ENCODE measurements at regions not wholly inside any gene's neighbourhood (a gene's known extent, or its start where the extent isn't known, plus 50 kb on each side); places are given as distances from the start of the nearest gene placed in this dataset.
"Not testable (repeated sequence)": the region's sequence is repeated elsewhere in the genome, so short reads cannot be mapped to it uniquely, and the experiment has no call there.

DNA sequence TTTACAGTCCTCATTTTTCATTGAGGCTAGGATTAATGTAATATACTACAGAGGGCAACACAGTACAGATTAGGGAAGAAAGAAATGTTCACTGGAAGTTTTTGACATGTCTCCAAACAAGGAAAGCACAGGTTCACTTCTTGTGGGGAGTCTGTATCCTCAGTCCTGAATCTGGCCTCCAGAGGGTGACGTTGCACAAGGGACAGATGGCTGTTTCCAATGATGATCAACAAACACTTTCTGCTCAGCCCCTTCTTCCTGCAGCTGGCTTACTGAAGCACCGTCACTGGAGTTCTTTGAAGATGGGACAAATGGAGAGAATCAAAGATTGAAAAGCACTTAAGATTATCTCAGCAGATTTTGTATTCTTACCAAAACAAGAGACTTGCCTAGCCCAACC, 123.3 kb upstream of the OR4E1 start:
- no peak for DNase-seq
- H3K4me1 ChIP-seq, result no peaks in the 10 kb centered on the region
- no peaks in the 10 kb centered on the region for H3K9me3 ChIP-seq
- intact Hi-C loops (cut with DNase I; ENCODE audit: low total_unique reads), result no loop called here
- no peak overlapping the region for H3K27ac ChIP-seq
- no peaks in the 10 kb centered on the region for H3K36me3 ChIP-seq
- H3K27me3 ChIP-seq, result no peaks in the 10 kb centered on the region
- no peak overlapping the region for H3K4me3 ChIP-seq
- TF ChIP-seq, protein P1, sequence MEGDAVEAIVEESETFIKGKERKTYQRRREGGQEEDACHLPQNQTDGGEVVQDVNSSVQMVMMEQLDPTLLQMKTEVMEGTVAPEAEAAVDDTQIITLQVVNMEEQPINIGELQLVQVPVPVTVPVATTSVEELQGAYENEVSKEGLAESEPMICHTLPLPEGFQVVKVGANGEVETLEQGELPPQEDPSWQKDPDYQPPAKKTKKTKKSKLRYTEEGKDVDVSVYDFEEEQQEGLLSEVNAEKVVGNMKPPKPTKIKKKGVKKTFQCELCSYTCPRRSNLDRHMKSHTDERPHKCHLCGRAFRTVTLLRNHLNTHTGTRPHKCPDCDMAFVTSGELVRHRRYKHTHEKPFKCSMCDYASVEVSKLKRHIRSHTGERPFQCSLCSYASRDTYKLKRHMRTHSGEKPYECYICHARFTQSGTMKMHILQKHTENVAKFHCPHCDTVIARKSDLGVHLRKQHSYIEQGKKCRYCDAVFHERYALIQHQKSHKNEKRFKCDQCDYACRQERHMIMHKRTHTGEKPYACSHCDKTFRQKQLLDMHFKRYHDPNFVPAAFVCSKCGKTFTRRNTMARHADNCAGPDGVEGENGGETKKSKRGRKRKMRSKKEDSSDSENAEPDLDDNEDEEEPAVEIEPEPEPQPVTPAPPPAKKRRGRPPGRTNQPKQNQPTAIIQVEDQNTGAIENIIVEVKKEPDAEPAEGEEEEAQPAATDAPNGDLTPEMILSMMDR (IDR thresholded peaks at IDR 0.05), result no peak

GRCh38 chr14:21795456-21795855, 121.8 kb upstream of the OR4E1 start:
- no peaks in the 10 kb centered on the region for H3K4me1 ChIP-seq
- H3K27me3 ChIP-seq, result no peaks in the 10 kb centered on the region
- intact Hi-C loops (cut with DNase I; ENCODE audit: low total_unique reads), result no loop called here
- TF ChIP-seq, protein P1 (IDR thresholded peaks at IDR 0.05), result no peak
- H3K4me3 ChIP-seq, result no peak overlapping the region
- no peak for DNase-seq
- no peak overlapping the region for H3K27ac ChIP-seq
- no peaks in the 10 kb centered on the region for H3K9me3 ChIP-seq
- no peaks in the 10 kb centered on the region for H3K36me3 ChIP-seq

GRCh38 chr14:21791749-21792148, 118.1 kb upstream of the OR4E1 start:
- intact Hi-C loops (cut with DNase I; ENCODE audit: low total_unique reads), result no loop called here
- Histone ChIP-seq H3K4me1 (no peaks in the 10 kb centered on the region), H3K27ac (no peak overlapping the region), H3K9me3 (no peaks in the 10 kb centered on the region), H3K36me3 (no peaks in the 10 kb centered on the region), H3K27me3 (no peaks in the 10 kb centered on the region), H3K4me3 (no peak overlapping the region)
- TF ChIP-seq, protein P1 (IDR thresholded peaks at IDR 0.05), result no peak
- DNase-seq, result no peak

GRCh38 chr14:21788687-21789086, 115.1 kb upstream of the OR4E1 start:
- DNase-seq; H3K27me3 ChIP-seq; H3K4me1 ChIP-seq; intact Hi-C loops (cut with DNase I; ENCODE audit: low total_unique reads); H3K4me3 ChIP-seq; H3K36me3 ChIP-seq; H3K27ac ChIP-seq; H3K9me3 ChIP-seq: not testable (repeated sequence)

DNA sequence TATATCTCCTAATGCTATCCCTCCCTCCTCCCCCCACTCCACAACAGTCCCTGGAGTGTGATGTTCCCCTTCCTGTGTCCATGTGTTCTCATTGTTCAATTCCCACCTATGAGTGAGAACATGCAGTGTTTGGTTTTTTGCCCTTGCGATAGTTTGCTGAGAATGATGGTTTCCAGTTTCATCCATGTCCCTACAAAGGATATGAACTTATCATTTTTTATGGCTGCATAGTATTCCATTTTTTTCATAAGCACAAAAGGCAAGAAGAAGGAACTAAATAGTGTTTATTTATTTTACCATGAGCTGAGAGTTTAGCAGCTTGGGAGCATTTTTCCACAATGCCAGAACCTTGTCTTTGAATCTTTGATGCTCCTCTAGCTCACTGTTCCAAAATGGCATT, 113.6 kb upstream of the OR4E1 start:
- H3K36me3 ChIP-seq; H3K4me3 ChIP-seq; DNase-seq; H3K9me3 ChIP-seq; intact Hi-C loops (cut with DNase I; ENCODE audit: low total_unique reads); H3K27me3 ChIP-seq; H3K27ac ChIP-seq; H3K4me1 ChIP-seq: not testable (repeated sequence)

GRCh38 chr14:21781543-21781942, 107.9 kb upstream of the OR4E1 start:
- Histone ChIP-seq H3K9me3 (no peaks in the 10 kb centered on the region), H3K4me3 (no peak overlapping the region), H3K4me1 (no peaks in the 10 kb centered on the region), H3K27me3 (no peaks in the 10 kb centered on the region), H3K36me3 (no peaks in the 10 kb centered on the region), H3K27ac (no peak overlapping the region)
- TF ChIP-seq, protein P1 (IDR thresholded peaks at IDR 0.05), result no peak
- intact Hi-C loops (cut with DNase I; ENCODE audit: low total_unique reads), result no loop called here
- no peak for DNase-seq

- Histone ChIP-seq H3K27ac (no peak overlapping the region), H3K4me1 (no peaks in the 10 kb centered on the region), H3K9me3 (no peaks in the 10 kb centered on the region), H3K36me3 (no peaks in the 10 kb centered on the region), H3K27me3 (no peaks in the 10 kb centered on the region), H3K4me3 (no peak overlapping the region)
- intact Hi-C loops (cut with DNase I; ENCODE audit: low total_unique reads), result no loop called here
- TF ChIP-seq, protein P1 (IDR thresholded peaks at IDR 0.05), result no peak
- DNase-seq, result no peak
Observed at GRCh38 chr14:21780429-21781084, 106.9 kb upstream of the OR4E1 start.
